ENCODE measurements at regions not wholly inside any gene's neighbourhood (a gene's known extent, or its start where the extent isn't known, plus 50 kb on each side); places are given as distances from the start of the nearest gene placed in this dataset.

DNA sequence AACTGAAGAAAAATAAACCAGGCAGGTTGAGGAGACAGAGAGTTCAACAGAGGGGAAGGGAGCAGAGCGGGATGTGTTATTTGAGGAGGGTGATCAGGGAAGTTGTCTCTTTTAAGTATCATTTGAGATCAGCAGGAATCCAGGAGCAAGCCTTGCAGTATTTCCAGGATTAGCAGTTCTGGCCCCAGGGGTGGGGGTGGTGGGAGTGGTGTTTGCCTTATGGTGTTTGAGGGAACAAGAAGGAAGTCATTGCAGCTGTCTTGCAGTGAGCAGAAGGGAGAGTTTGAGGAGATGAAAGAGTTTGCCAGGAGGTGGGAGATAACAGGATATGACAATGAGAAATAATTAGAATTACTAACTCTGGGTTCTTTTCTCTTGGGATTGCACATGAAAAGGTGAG is 418.6 kb downstream of the NELL2 start:
- no peak overlapping the region for H3K27ac ChIP-seq
- TF ChIP-seq, protein P1, sequence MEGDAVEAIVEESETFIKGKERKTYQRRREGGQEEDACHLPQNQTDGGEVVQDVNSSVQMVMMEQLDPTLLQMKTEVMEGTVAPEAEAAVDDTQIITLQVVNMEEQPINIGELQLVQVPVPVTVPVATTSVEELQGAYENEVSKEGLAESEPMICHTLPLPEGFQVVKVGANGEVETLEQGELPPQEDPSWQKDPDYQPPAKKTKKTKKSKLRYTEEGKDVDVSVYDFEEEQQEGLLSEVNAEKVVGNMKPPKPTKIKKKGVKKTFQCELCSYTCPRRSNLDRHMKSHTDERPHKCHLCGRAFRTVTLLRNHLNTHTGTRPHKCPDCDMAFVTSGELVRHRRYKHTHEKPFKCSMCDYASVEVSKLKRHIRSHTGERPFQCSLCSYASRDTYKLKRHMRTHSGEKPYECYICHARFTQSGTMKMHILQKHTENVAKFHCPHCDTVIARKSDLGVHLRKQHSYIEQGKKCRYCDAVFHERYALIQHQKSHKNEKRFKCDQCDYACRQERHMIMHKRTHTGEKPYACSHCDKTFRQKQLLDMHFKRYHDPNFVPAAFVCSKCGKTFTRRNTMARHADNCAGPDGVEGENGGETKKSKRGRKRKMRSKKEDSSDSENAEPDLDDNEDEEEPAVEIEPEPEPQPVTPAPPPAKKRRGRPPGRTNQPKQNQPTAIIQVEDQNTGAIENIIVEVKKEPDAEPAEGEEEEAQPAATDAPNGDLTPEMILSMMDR (conservative IDR thresholded peaks at IDR 0.05) = no peak

- 0 out of 2 replicates have a peak overlapping the region, but pooled peaks have one; percentile 6 for H3K27ac ChIP-seq
Observed at GRCh38 chr12:44454959-44455358, 421.2 kb downstream of the NELL2 start.

DNA sequence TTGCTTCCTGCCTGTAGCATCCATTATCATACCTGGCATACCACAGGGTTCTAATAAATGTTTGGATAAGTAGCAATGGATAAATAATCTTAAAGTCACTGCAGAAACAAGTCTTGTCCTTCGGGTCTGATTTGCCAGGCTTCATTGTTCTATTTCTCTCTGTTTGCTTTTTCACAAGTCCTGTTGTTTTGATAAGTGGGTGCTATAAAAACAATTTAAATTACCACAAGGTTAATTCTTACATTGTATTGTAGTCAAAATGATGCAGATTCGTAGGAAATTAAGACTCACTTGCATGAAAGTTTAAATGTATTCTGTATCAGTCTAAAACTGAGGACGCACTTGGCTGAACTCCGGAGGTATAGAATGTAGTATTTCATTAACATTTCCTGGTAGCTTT is 429.9 kb downstream of the NELL2 start:
- TF ChIP-seq, protein P1 (conservative IDR thresholded peaks at IDR 0.05) = no peak
- no peak overlapping the region for H3K27ac ChIP-seq

GRCh38 chr12:44441155-44441554 is 435.0 kb downstream of the NELL2 start:
- TF ChIP-seq, protein P1 (conservative IDR thresholded peaks at IDR 0.05) = no peak
- no peak overlapping the region for H3K27ac ChIP-seq

All from VCaP (cell line).